Stomach (tissue), 4 donors: ENCODE measurements at regions not wholly inside any gene's neighbourhood (a gene's known extent, or its start where the extent isn't known, plus 50 kb on each side); places are given as distances from the start of the nearest gene placed in this dataset.

ENCODE experiments used
- POLR2A ChIP-seq, 4 donors: fragments of 450-650 bp; IDR thresholded peaks; one replicate each; pipeline ENCODE4 v1.6.1; 2016; ENCODE audit warnings: antibody characterized with exemption in 4 of 4, control low read depth in 2 of 4, mild to moderate bottlenecking in 1 of 4, moderate library complexity in 1 of 4
- POLR2AphosphoS5 ChIP-seq, 3 donors: sonication (generic); formaldehyde crosslinking; IDR thresholded peaks; one replicate each; pipeline ENCODE4 v1.6.1; 2016; ENCODE audit warnings: antibody characterized with exemption in 3 of 3
- TF ChIP-seq, protein P1 (sequence below), 7 experiments: fragments of 450-650 bp in 4 of 7; fragments of 200-600 bp in 3 of 7; sonication (generic) in 3 of 7; IDR thresholded peaks; one replicate each; pipeline ENCODE4 v1.5.1; 2016 to 2019; ENCODE audit warnings: antibody characterized with exemption in 7 of 7, control low read depth in 2 of 7, mild to moderate bottlenecking in 1 of 7

DNA sequence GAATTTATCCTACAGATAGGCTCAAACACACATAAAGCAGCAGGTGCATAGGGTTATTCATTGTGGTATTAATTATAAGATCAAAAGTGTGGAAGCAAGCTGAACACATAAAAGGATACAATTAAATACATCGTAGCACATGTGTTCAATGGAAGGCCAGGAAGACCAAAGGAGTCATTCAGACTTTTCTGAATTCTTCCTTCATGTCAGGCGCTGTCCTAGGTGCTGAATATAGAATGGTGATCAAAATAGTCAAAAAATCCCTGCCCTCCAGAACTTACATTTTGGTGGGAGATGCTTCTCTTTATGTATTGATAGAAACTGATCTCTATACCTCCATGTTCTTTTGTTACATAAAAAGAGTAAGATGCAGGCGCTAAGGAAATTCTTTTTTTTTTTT, 439.0 kb upstream of the ASIC2 start:
- TF ChIP-seq, protein P1, sequence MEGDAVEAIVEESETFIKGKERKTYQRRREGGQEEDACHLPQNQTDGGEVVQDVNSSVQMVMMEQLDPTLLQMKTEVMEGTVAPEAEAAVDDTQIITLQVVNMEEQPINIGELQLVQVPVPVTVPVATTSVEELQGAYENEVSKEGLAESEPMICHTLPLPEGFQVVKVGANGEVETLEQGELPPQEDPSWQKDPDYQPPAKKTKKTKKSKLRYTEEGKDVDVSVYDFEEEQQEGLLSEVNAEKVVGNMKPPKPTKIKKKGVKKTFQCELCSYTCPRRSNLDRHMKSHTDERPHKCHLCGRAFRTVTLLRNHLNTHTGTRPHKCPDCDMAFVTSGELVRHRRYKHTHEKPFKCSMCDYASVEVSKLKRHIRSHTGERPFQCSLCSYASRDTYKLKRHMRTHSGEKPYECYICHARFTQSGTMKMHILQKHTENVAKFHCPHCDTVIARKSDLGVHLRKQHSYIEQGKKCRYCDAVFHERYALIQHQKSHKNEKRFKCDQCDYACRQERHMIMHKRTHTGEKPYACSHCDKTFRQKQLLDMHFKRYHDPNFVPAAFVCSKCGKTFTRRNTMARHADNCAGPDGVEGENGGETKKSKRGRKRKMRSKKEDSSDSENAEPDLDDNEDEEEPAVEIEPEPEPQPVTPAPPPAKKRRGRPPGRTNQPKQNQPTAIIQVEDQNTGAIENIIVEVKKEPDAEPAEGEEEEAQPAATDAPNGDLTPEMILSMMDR (IDR thresholded peaks at IDR 0.05) = no peak
- TF ChIP-seq POLR2A (IDR thresholded peaks at IDR 0.05) (no peak), POLR2AphosphoS5 (IDR thresholded peaks at IDR 0.05) (no peak)
